ENCODE measurements at regions not wholly inside any gene's neighbourhood (a gene's known extent, or its start where the extent isn't known, plus 50 kb on each side); places are given as distances from the start of the nearest gene placed in this dataset.

GRCh38 chr3:13134166-13134878 lies 61.1 kb upstream of the IQSEC1 start:
- ChIA-PET POLR2A (no interaction called here), CTCF (no interaction called here), RAD21 (ENCODE audit: unreplicated experiment) (no interaction called here), SMC1A (ENCODE audit: uncharacterized antibody, unreplicated experiment) (no interaction called here)
- H3K4me2 ChIP-seq (ENCODE audit: control insufficient read depth, insufficient read depth): no peak overlapping the region
- no peaks in the 10 kb centered on the region for H3K4me1 ChIP-seq (ENCODE audit: control insufficient read depth, insufficient read depth, low read length)
- in situ Hi-C loops (cut with MboI) (no loop called here), intact Hi-C loops (cut with micrococcal nuclease; ENCODE audit: unreplicated experiment) (no loop called here)
- no TSS peak for BruUV-seq (replicated peaks)
- H4K20me1 ChIP-seq (ENCODE audit: control insufficient read depth, insufficient read depth): no peaks in the 10 kb centered on the region
- peaks cover 0 to 5% of the 10 kb centered on the region in 2 experiments; a peak in 2 of 4 replicates for H3K27me3 ChIP-seq (replicated peaks in 1 of 2; ENCODE audit: control insufficient read depth in 2 of 2, insufficient read depth in 2 of 2, low read length in 1 of 2)
- H3K9me3 ChIP-seq (replicated peaks; ENCODE audit: control insufficient read depth, insufficient read depth, low read length): no peaks in the 10 kb centered on the region
- H3K79me2 ChIP-seq (ENCODE audit: control insufficient read depth, insufficient read depth, low read length): no peaks in the 10 kb centered on the region
- no peak for TF ChIP-seq EGR1 (IDR thresholded peaks at IDR 0.05; ENCODE audit: borderline replicate concordance in 1 of 2, low read depth in 2 of 2, low read length in 2 of 2)
- TF ChIP-seq NFYA (IDR thresholded peaks at IDR 0.05; ENCODE audit: borderline replicate concordance, low read depth, low read length): no peak
- no peak for TF ChIP-seq ASH2L (IDR thresholded peaks at IDR 0.05; ENCODE audit: borderline replicate concordance, low read depth)
- TF ChIP-seq NFYB (IDR thresholded peaks at IDR 0.05; ENCODE audit: insufficient read depth, low read depth, low read length): no peak
- TF ChIP-seq EZH2 (IDR thresholded peaks at IDR 0.05; ENCODE audit: borderline replicate concordance, control insufficient read depth, low read depth, low read length): no peak
- TF ChIP-seq ZNF24 (IDR thresholded peaks at IDR 0.05): no peak
- TF ChIP-seq MTA2 (IDR thresholded peaks at IDR 0.05; ENCODE audit: low read depth): no peak
- TF ChIP-seq MLLT1 (IDR thresholded peaks at IDR 0.05): no peak
- H3K9ac ChIP-seq (ENCODE audit: control insufficient read depth, insufficient read depth, low read length): no peak overlapping the region
- H2AFZ ChIP-seq (ENCODE audit: control insufficient read depth, low read depth, low read length): no peak overlapping the region
- no peaks in the 10 kb centered on the region for H3K36me3 ChIP-seq (ENCODE audit: control insufficient read depth in 2 of 2, insufficient read depth in 2 of 2, low read length in 1 of 2)
- FAIRE-seq (no peak), ATAC-seq (no peak), DNase-seq (ENCODE audit: low read depth, low spot score) (no peak)
- H3K27ac ChIP-seq (ENCODE audit: control insufficient read depth, insufficient read depth): no peak overlapping the region
- 36% methylated on average over 12 of the region's 12 CpGs for WGBS (ENCODE audit: insufficient coverage, insufficient replicate concordance, low lambda C conversion rate, missing lambda C conversion rate)
- H3K4me3 ChIP-seq: no peak overlapping the region
